Trophoblast cell (in vitro differentiated cells and primary cell): ENCODE measurements at regions not wholly inside any gene's neighbourhood (a gene's known extent, or its start where the extent isn't known, plus 50 kb on each side); places are given as distances from the start of the nearest gene placed in this dataset.

Experiments
- DNase-seq, 2 donors: peaks; one replicate each; pipeline ENCODE4 v3.0.0-alpha.2; 2016
- H2AFZ ChIP-seq: 2 replicates; pipeline ENCODE4 v1.6.1; 2013; ENCODE audit warnings: low read length, moderate library complexity, mild to moderate bottlenecking; ENCODE audit not compliant: insufficient read depth, poor library complexity
- H2AK5ac ChIP-seq: 2 replicates; pipeline ENCODE4 v1.6.1; 2013; ENCODE audit warnings: mild to moderate bottlenecking, low read length
- H2BK120ac ChIP-seq: 2 replicates; pipeline ENCODE4 v1.6.1; 2013; ENCODE audit warnings: low read length, mild to moderate bottlenecking, moderate library complexity; ENCODE audit not compliant: insufficient read depth, poor library complexity
- H2BK12ac ChIP-seq: 2 replicates; pipeline ENCODE4 v1.6.1; 2013; ENCODE audit warnings: mild to moderate bottlenecking, low read length, moderate library complexity
- H2BK5ac ChIP-seq: 2 replicates; pipeline ENCODE4 v1.6.1; 2013; ENCODE audit warnings: low read length, low read depth, moderate library complexity, mild to moderate bottlenecking; ENCODE audit not compliant: poor library complexity
- H3K14ac ChIP-seq: 2 replicates; pipeline ENCODE4 v1.6.1; 2013; ENCODE audit warnings: mild to moderate bottlenecking, low read length
- H3K18ac ChIP-seq: 2 replicates; pipeline ENCODE4 v1.6.1; 2013; ENCODE audit warnings: mild to moderate bottlenecking, low read length
- H3K23ac ChIP-seq: 2 replicates; pipeline ENCODE4 v1.6.1; 2013; ENCODE audit warnings: low read length
- H3K27ac ChIP-seq: 2 replicates; pipeline ENCODE4 v1.5.1; 2013; ENCODE audit warnings: low read depth, mild to moderate bottlenecking, inconsistent platforms, low read length, moderate library complexity
- H3K27me3 ChIP-seq: 2 replicates; pipeline ENCODE4 v1.6.1; 2013; ENCODE audit warnings: inconsistent platforms, mild to moderate bottlenecking, low read length, moderate library complexity; ENCODE audit not compliant: insufficient read depth
- H3K36me3 ChIP-seq, 2 experiments: 1 replicate in 1 of 2; 2 replicates in 1 of 2; pipeline ENCODE4 v1.6.1; 2013; ENCODE audit warnings: low read length in 2 of 2, mild to moderate bottlenecking in 2 of 2, moderate library complexity in 1 of 2; ENCODE audit not compliant: insufficient read depth in 2 of 2, control insufficient read depth in 1 of 2
- H3K4ac ChIP-seq: 2 replicates; pipeline ENCODE4 v1.6.1; 2013; ENCODE audit warnings: low read depth, mild to moderate bottlenecking, low read length, moderate library complexity
- H3K4me1 ChIP-seq, 2 experiments: 1 replicate in 1 of 2; 2 replicates in 1 of 2; pipeline ENCODE4 v1.6.1; 2013; ENCODE audit warnings: low read length in 2 of 2, mild to moderate bottlenecking in 2 of 2, moderate library complexity in 1 of 2; ENCODE audit not compliant: insufficient read depth in 2 of 2, control insufficient read depth in 1 of 2
- H3K4me2 ChIP-seq: 2 replicates; pipeline ENCODE4 v1.6.1; 2013; ENCODE audit warnings: inconsistent platforms, mild to moderate bottlenecking, low read length, moderate library complexity
- H3K4me3 ChIP-seq: 2 replicates; pipeline ENCODE4 v1.5.1; 2013; ENCODE audit warnings: mild to moderate bottlenecking, low read depth, low read length, inconsistent platforms
- H3K79me1 ChIP-seq: one replicate; pipeline ENCODE4 v1.6.1; 2013; ENCODE audit warnings: low read length
- H3K79me2 ChIP-seq: 2 replicates; pipeline ENCODE4 v1.6.1; 2013; ENCODE audit warnings: low read length, mild to moderate bottlenecking; ENCODE audit not compliant: control insufficient read depth, insufficient read depth, poor library complexity
- H3K9ac ChIP-seq: 2 replicates; pipeline ENCODE4 v1.6.1; 2013; ENCODE audit warnings: mild to moderate bottlenecking, low read length
- H3K9me3 ChIP-seq: 2 replicates; pipeline ENCODE4 v1.6.1; 2013; ENCODE audit warnings: low read depth, mild to moderate bottlenecking, control low read depth, inconsistent platforms, low read length; ENCODE audit not compliant: insufficient read depth
- H4K12ac ChIP-seq: 2 replicates; pipeline ENCODE4 v1.6.1; 2013; ENCODE audit warnings: low read depth, mild to moderate bottlenecking, low read length, moderate library complexity
- H4K8ac ChIP-seq: 2 replicates; pipeline ENCODE4 v1.6.1; 2013; ENCODE audit warnings: low read depth, mild to moderate bottlenecking, low read length, moderate library complexity
- H4K91ac ChIP-seq: one replicate; pipeline ENCODE4 v1.6.1; 2013; ENCODE audit warnings: low read depth, mild to moderate bottlenecking, low read length, moderate library complexity
- WGBS: extraction: QIAGEN DNeasy Blood & Tissue Kit; methylation state at CpG from one replicate; pipeline ENCODE4 v1.1.7; 2013; ENCODE audit warnings: missing lambda C conversion rate; ENCODE audit not compliant: insufficient read length, insufficient coverage; ENCODE audit errors: extremely low coverage; 5-methylcytosine and 5-hydroxymethylcytosine counted together

GRCh38 chr2:198930170-198930569 is 527.6 kb downstream of the SATB2 start:
- no peak for DNase-seq
- Histone ChIP-seq H3K36me3 (no peaks in the 10 kb centered on the region), H2BK120ac (no peak overlapping the region), H4K91ac (no peak overlapping the region), H2AFZ (no peak overlapping the region), H3K14ac (no peak overlapping the region), H3K27ac (no peak overlapping the region), H3K4me3 (no peak overlapping the region), H3K4me1 (no peaks in the 10 kb centered on the region), H3K4me2 (no peak overlapping the region), H4K12ac (no peak overlapping the region), H2AK5ac (no peak overlapping the region), H3K9ac (no peak overlapping the region), H2BK12ac (no peak overlapping the region), H3K18ac (no peak overlapping the region), H3K23ac (no peak overlapping the region), H2BK5ac (no peak overlapping the region), H3K79me2 (no peaks in the 10 kb centered on the region), H3K79me1 (no peaks in the 10 kb centered on the region), H3K4ac (no peak overlapping the region), H4K8ac (no peak overlapping the region), H3K27me3 (no peaks in the 10 kb centered on the region), H3K9me3 (no peaks in the 10 kb centered on the region)

- Histone ChIP-seq H3K4me1 (no peaks in the 10 kb centered on the region), H3K4ac (no peak overlapping the region), H4K12ac (no peak overlapping the region), H3K36me3 (no peaks in the 10 kb centered on the region), H3K79me1 (no peaks in the 10 kb centered on the region), H3K4me3 (no peak overlapping the region), H2BK120ac (no peak overlapping the region), H2AFZ (no peak overlapping the region), H3K14ac (no peak overlapping the region), H3K27ac (no peak overlapping the region), H3K4me2 (no peak overlapping the region), H3K18ac (no peak overlapping the region), H3K79me2 (no peaks in the 10 kb centered on the region), H3K9ac (no peak overlapping the region), H2AK5ac (no peak overlapping the region), H3K27me3 (no peaks in the 10 kb centered on the region), H2BK12ac (no peak overlapping the region), H4K91ac (no peak overlapping the region), H2BK5ac (no peak overlapping the region), H3K23ac (no peak overlapping the region), H4K8ac (no peak overlapping the region), H3K9me3 (no peaks in the 10 kb centered on the region)
- no CpG with 5 or more reads among the region's 3 CpGs for WGBS
- no peak for DNase-seq
Measured at GRCh38 chr2:198928026-198928425, 529.7 kb downstream of the SATB2 start.

- no peak overlapping the region for H2BK12ac ChIP-seq
- no peak for DNase-seq
- WGBS: no CpG with 5 or more reads among the region's 3 CpGs
- H2AK5ac ChIP-seq: no peak overlapping the region
- no peak overlapping the region for H3K4ac ChIP-seq
- H4K91ac ChIP-seq: no peak overlapping the region
- H3K27me3 ChIP-seq: no peaks in the 10 kb centered on the region
- no peak overlapping the region for H3K27ac ChIP-seq
- no peak overlapping the region for H2BK120ac ChIP-seq
- no peak overlapping the region for H2AFZ ChIP-seq
- H4K12ac ChIP-seq: no peak overlapping the region
- H3K14ac ChIP-seq: no peak overlapping the region
- H3K4me1 ChIP-seq: no peaks in the 10 kb centered on the region
- no peaks in the 10 kb centered on the region for H3K36me3 ChIP-seq
- H3K23ac ChIP-seq: no peak overlapping the region
- H3K4me3 ChIP-seq: no peak overlapping the region
- no peak overlapping the region for H3K18ac ChIP-seq
- H3K9ac ChIP-seq: no peak overlapping the region
- no peak overlapping the region for H2BK5ac ChIP-seq
- H3K79me1 ChIP-seq: no peaks in the 10 kb centered on the region
- H3K79me2 ChIP-seq: no peaks in the 10 kb centered on the region
- H3K4me2 ChIP-seq: no peak overlapping the region
- H4K8ac ChIP-seq: no peak overlapping the region
- no peaks in the 10 kb centered on the region for H3K9me3 ChIP-seq
Measured at GRCh38 chr2:198917926-198918720, 539.6 kb downstream of the SATB2 start.

GRCh38 chr2:198917275-198917674 is 540.5 kb downstream of the SATB2 start:
- Histone ChIP-seq H2BK12ac (no peak overlapping the region), H3K79me2 (no peaks in the 10 kb centered on the region), H3K4me3 (no peak overlapping the region), H2BK120ac (no peak overlapping the region), H2AFZ (no peak overlapping the region), H3K14ac (no peak overlapping the region), H3K23ac (no peak overlapping the region), H4K8ac (no peak overlapping the region), H3K4me1 (no peaks in the 10 kb centered on the region), H4K12ac (no peak overlapping the region), H4K91ac (no peak overlapping the region), H3K9me3 (no peaks in the 10 kb centered on the region), H3K4me2 (no peak overlapping the region), H3K27ac (no peak overlapping the region), H3K36me3 (no peaks in the 10 kb centered on the region), H3K79me1 (no peaks in the 10 kb centered on the region), H3K27me3 (no peaks in the 10 kb centered on the region), H3K9ac (no peak overlapping the region), H2AK5ac (no peak overlapping the region), H3K4ac (no peak overlapping the region), H3K18ac (no peak overlapping the region), H2BK5ac (no peak overlapping the region)
- DNase-seq: no peak
- WGBS: no CpG with 5 or more reads among the region's 2 CpGs
